Mucosa of descending colon (tissue), 3 donors: ENCODE measurements at regions not wholly inside any gene's neighbourhood (a gene's known extent, or its start where the extent isn't known, plus 50 kb on each side); places are given as distances from the start of the nearest gene placed in this dataset.

Experiments used
- ATAC-seq: fragments of 200-7000 bp; cut with Tn5 transposase; one replicate; pipeline ENCODE4 v1.9.1; 2020; ENCODE audit warnings: mild to moderate bottlenecking, moderate library complexity
- DNase-seq, 3 donors: peaks; one replicate each; pipeline ENCODE4 v3.0.0-alpha.2; 2020
- H3K36me3 ChIP-seq: fragments of 200-600 bp; one replicate; pipeline ENCODE4 v1.8.0; 2021; ENCODE audit warnings: low read depth, mild to moderate bottlenecking
- H3K4me1 ChIP-seq: fragments of 200-600 bp; one replicate; pipeline ENCODE4 v1.8.0; 2021; ENCODE audit warnings: low read depth, mild to moderate bottlenecking
- H3K4me3 ChIP-seq: fragments of 200-600 bp; one replicate; pipeline ENCODE4 v1.8.0; 2021; ENCODE audit warnings: mild to moderate bottlenecking
- H3K9me3 ChIP-seq: fragments of 200-600 bp; one replicate; pipeline ENCODE4 v1.8.0; 2021; ENCODE audit warnings: mild to moderate bottlenecking
- intact Hi-C, 2 donors: fragments of 100-400 bp; cut with DNase I in 1 of 2; cut with micrococcal nuclease in 1 of 2; formaldehyde crosslinking; loops; one replicate each; pipeline versions ENCODE4 v1.11.0 to v1.11.1; 2022; cut with DNase I, micrococcal nuclease
- TF ChIP-seq, protein P1 (sequence below): fragments of 200-600 bp; IDR thresholded peaks from one replicate; pipeline ENCODE4 v1.8.0; 2022; ENCODE audit warnings: antibody characterized with exemption, mild to moderate bottlenecking
- donor health status: DM: no; HTN: no; CAD: no; lungs with moderate emphysema.
- donor health status: DM: no; HTN: no; CAD: no.
- donor health status: DM: no; HTN: yes; CAD: no.

DNA sequence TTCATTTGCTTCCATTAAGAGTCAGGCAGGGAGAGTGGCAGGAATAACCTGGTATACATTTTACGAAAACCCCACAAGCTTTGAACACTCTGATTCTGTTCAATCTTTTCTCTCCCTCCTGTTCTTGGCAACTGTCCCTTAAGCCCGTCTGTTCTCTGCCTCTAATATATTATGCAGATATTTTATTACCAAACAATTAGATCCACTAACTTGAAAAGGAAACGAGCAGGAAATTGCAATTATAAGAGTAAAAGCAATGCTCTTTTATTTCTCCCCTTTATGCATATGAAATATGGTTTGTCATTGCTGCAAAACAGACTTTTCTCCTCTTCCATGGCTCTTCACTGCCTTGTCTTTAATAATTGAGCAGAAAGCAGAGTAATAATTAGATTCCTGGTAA lies 149.1 kb upstream of the CELF4 start:
- ATAC-seq, result no peak
- intact Hi-C loops, result no loop called here
- H3K36me3 ChIP-seq, result no peaks in the 10 kb centered on the region

DNA sequence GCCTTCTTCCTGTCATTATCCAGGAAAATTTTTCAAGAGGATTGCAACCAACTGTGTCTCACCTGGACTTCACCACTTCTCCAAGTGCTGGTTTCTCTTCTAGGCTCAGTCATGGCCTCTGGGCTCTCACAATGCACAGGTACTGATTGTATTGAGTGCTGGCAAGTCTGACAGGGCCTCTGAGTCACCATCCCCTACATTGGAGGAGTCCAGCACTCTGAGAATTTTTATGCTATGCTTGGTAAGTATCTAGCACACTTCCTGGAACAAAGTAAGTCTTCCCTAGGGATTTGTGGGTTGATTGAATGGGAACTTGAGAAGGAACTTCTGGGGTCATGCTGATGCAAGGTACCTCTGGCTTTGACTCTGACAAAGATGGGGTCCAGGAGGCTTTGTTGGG lies 147.2 kb upstream of the CELF4 start:
- intact Hi-C loops, result no loop called here
- H3K4me1 ChIP-seq, result no peaks in the 10 kb centered on the region
- no peak overlapping the region for H3K4me3 ChIP-seq
- ATAC-seq, result no peak
- no peaks in the 10 kb centered on the region for H3K36me3 ChIP-seq
- H3K9me3 ChIP-seq, result no peaks in the 10 kb centered on the region
- no peak for DNase-seq
- TF ChIP-seq, protein P1, sequence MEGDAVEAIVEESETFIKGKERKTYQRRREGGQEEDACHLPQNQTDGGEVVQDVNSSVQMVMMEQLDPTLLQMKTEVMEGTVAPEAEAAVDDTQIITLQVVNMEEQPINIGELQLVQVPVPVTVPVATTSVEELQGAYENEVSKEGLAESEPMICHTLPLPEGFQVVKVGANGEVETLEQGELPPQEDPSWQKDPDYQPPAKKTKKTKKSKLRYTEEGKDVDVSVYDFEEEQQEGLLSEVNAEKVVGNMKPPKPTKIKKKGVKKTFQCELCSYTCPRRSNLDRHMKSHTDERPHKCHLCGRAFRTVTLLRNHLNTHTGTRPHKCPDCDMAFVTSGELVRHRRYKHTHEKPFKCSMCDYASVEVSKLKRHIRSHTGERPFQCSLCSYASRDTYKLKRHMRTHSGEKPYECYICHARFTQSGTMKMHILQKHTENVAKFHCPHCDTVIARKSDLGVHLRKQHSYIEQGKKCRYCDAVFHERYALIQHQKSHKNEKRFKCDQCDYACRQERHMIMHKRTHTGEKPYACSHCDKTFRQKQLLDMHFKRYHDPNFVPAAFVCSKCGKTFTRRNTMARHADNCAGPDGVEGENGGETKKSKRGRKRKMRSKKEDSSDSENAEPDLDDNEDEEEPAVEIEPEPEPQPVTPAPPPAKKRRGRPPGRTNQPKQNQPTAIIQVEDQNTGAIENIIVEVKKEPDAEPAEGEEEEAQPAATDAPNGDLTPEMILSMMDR, result no peak

More for the DNA sequence above, 149.1 kb upstream of the CELF4 start:
- Histone ChIP-seq H3K4me1 (no peaks in the 10 kb centered on the region), H3K9me3 (no peaks in the 10 kb centered on the region), H3K4me3 (no peak overlapping the region)
- TF ChIP-seq, protein P1, result no peak
- DNase-seq, result no peak

DNA sequence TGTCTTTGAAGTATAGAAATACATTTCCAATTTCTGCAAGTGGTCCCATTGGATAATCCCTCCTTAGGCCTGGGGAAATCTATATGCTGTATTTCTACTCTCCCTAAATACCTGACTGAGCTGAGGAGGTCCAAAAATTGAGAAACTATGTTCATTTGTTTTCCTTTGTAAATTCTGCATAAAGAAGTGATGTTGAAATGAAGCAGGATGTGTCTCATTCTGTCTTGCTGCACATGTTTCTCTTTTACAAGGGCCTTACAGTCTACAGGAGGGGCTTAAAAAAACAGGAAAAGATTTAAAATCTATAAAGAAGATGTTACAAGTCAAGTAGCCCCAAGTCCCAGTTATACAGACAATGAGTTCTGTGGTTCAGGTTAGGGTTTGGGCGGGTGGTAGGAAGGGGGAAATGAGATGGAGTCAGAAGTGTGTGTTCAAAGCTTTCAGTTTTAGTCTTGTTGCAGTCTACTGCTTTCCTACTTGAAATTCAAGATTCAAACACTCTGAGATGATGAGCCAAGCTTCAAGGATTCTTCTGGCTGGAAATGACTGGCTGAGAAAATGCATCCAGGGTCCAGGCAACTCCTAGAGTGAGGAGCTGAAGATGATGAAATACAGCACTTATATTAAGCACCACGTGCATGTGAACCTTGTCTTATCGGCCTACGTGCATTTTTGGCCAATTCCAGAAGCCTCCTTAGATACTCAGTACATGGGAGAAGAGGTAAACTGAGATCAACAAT lies 146.3 kb upstream of the CELF4 start:
- no peaks in the 10 kb centered on the region for H3K36me3 ChIP-seq
- no peaks in the 10 kb centered on the region for H3K4me1 ChIP-seq
- TF ChIP-seq, protein P1, result no peak
- intact Hi-C loops, result no loop called here
- DNase-seq, result no peak
- ATAC-seq, result no peak
- no peaks in the 10 kb centered on the region for H3K9me3 ChIP-seq
- no peak overlapping the region for H3K4me3 ChIP-seq

DNA sequence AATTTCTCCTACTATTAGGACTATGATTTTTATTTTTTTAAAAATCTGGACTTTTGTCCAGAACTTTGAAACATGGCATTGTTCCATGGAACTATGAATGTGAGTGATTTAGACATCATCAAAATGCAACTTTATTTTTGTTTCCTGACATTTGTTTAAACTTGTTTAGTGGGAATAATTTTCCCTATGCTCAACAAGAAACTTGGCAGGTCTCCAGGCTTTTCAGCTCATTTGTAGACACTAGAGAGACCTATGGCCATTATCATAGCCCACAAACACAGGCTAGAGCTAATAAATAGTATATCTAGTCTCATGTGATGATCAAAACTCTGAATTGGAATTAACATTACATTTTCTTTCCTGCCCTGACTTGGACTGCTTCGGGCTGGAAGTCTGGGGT lies 145.1 kb upstream of the CELF4 start:
- ATAC-seq (no peak), DNase-seq (no peak)
- Histone ChIP-seq H3K9me3 (no peaks in the 10 kb centered on the region), H3K36me3 (no peaks in the 10 kb centered on the region), H3K4me3 (no peak overlapping the region), H3K4me1 (no peaks in the 10 kb centered on the region)
- intact Hi-C loops, result no loop called here
- TF ChIP-seq, protein P1, result no peak

DNA sequence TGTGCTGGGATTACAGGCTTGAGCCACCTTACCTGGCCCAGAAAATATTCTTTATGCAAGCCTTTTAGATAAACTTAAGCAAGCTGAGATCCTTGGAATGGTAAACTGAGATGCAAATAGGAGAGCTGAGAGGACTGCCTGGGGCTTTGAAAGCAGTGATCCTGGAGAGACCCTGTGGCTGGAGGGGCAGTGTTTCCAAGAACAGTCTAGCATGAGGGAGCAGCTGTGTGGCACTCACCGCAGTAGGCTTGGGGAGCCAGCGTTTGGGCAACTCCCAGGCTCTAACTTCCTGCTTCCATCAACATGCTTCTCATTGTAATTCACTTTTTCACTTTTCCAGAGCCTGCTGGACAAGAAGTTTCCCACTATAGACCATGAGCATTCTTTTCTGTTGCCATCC lies 144.1 kb upstream of the CELF4 start:
- TF ChIP-seq, protein P1, result no peak
- DNase-seq (no peak), ATAC-seq (no peak)
- H3K4me1 ChIP-seq, result no peaks in the 10 kb centered on the region
- no peaks in the 10 kb centered on the region for H3K9me3 ChIP-seq
- H3K4me3 ChIP-seq, result no peak overlapping the region
- intact Hi-C loops, result no loop called here
- H3K36me3 ChIP-seq, result no peaks in the 10 kb centered on the region

DNA sequence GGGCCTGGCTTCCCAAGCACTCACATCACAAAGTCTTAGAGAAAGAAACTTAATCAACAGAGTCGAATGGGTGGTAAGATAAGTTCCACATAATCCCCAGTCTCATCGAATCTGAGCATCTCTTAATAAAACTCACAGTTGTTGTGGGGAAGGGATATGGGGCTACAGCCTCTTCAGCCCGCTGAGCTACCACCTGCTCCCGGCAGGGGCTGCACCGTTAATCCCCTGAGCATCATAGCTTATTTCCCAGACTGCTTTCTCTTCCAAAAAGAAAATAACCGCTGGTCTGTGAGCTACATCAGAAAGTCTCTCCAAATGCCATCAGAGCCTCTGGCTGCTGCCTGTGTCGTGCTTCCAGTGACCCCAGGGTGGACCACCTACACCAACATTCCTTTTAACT lies 139.4 kb upstream of the CELF4 start:
- H3K4me1 ChIP-seq, result no peaks in the 10 kb centered on the region
- H3K36me3 ChIP-seq, result no peaks in the 10 kb centered on the region
- TF ChIP-seq, protein P1, result no peak
- intact Hi-C loops, result no loop called here
- no peak for ATAC-seq
- H3K4me3 ChIP-seq, result no peak overlapping the region
- no peak for DNase-seq
- H3K9me3 ChIP-seq, result no peaks in the 10 kb centered on the region
